ENCODE measurements at regions not wholly inside any gene's neighbourhood (a gene's known extent, or its start where the extent isn't known, plus 50 kb on each side); places are given as distances from the start of the nearest gene placed in this dataset.

DNA sequence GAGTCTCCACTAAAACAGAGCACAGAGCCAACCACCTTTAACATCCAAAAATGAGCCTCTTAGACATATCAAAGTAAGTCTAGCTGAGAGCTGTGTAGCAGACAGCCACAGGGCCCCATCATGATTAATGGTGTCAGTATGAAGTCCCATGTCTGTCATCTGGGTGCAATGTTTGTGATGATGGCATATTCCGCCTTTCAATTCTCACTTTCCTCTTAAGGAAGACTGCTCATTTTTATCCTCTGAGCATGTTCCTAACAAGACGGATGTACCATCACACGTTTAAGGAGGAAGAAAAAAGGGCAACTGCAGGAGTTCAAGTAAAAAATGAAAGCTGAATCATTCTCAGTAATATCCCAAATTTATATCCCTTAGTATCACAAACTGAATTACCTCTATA, 85.8 kb upstream of the KCNMB2 start:
- Histone ChIP-seq H4K20me1 (replicated peaks in 1 of 2; ENCODE audit: control insufficient read depth in 1 of 2, insufficient read depth in 2 of 2, low read length in 2 of 2) (no peaks in the 10 kb centered on the region), H4K8ac (ENCODE audit: extremely low read depth, insufficient read depth, low read length) (no peak overlapping the region), H3K9me3 (ENCODE audit: insufficient read depth in 2 of 2, low read depth in 1 of 2, low read length in 1 of 2) (no peaks in the 10 kb centered on the region), H2AFZ (ENCODE audit: low read length) (no peak overlapping the region), H3K79me2 (ENCODE audit: control insufficient read depth in 1 of 2, insufficient read depth in 2 of 2, low read length in 2 of 2) (no peaks in the 10 kb centered on the region), H3K4ac (replicated peaks; ENCODE audit: insufficient read length, low read depth, low read length) (no peak overlapping the region), H4K5ac (ENCODE audit: insufficient read length, low read depth, low read length) (no peak overlapping the region), H2BK120ac (replicated peaks; ENCODE audit: low read depth, low read length) (no peak overlapping the region), H3K27me3 (replicated peaks in 1 of 4; ENCODE audit: control insufficient read depth in 3 of 4, extremely low read depth in 1 of 4, insufficient read depth in 3 of 4, low read length in 3 of 4) (no peaks in the 10 kb centered on the region), H3K4me3 (ENCODE audit: extremely low read depth in 1 of 4, insufficient read depth in 2 of 4, low read depth in 3 of 4, low read length in 4 of 4) (no peak overlapping the region), H2AK5ac (ENCODE audit: low read depth, low read length) (no peak overlapping the region), H2BK15ac (ENCODE audit: low read length) (no peak overlapping the region), H3K27ac (ENCODE audit: low read depth, low read length) (no peak overlapping the region), H3K23ac (ENCODE audit: insufficient read length) (no peak overlapping the region), H3K56ac (replicated peaks; ENCODE audit: insufficient read length, low read depth, low read length) (no peak overlapping the region), H3K79me1 (ENCODE audit: low read depth, low read length) (no peaks in the 10 kb centered on the region), H3K4me1 (replicated peaks in 1 of 4; ENCODE audit: control insufficient read depth in 3 of 4, insufficient read depth in 4 of 4, low read length in 3 of 4) (no peaks in the 10 kb centered on the region), H3K36me3 (ENCODE audit: control insufficient read depth in 2 of 4, insufficient read depth in 4 of 4, low read length in 3 of 4) (no peaks in the 10 kb centered on the region; a peak in 1 of 8 replicates), H3K18ac (ENCODE audit: extremely low read depth, low read length) (no peak overlapping the region), H2BK5ac (ENCODE audit: low read depth, low read length) (no peak overlapping the region), H3K9ac (replicated peaks in 1 of 4; ENCODE audit: extremely low read depth in 1 of 4, low read depth in 3 of 4, low read length in 3 of 4) (no peak overlapping the region), H2BK20ac (ENCODE audit: low read length) (no peak overlapping the region), H3K4me2 (ENCODE audit: insufficient read depth in 1 of 2, low read depth in 2 of 2, low read length in 2 of 2) (no peak overlapping the region), H2BK12ac (ENCODE audit: low read depth, low read length) (no peak overlapping the region), H3K23me2 (ENCODE audit: low read depth, low read length) (no peaks in the 10 kb centered on the region; the same call in 1 of the 2 replicates), H3K14ac (ENCODE audit: insufficient read length) (no peak overlapping the region), H4K91ac (replicated peaks; ENCODE audit: insufficient read length, low read length) (no peak overlapping the region)
- FAIRE-seq = no peak
- WGBS, 2 experiments (ENCODE audit: extremely low coverage in 1 of 2, insufficient coverage in 1 of 2, insufficient read length in 1 of 2, insufficient replicate concordance in 2 of 2, low coverage in 1 of 2, low lambda C conversion rate in 2 of 2, missing lambda C conversion rate in 1 of 2) = 94% methylated on average over 3 of the region's 3 CpGs; no CpG with 5 or more reads in 1 of the 2 experiments
- ChIA-PET CTCF (ENCODE audit: partially characterized antibody) (interaction anchor here (0.8 to 2.8 kb wide), 4 partner anchors 10 to 447 kb away, joined by 3 to 20 read pairs (median 4); no protein-coding TSS in a partner anchor), POLR2A (ENCODE audit: partially characterized antibody) (no interaction called here)
- DNase-seq (ENCODE audit: low read depth in 1 of 2, low spot score in 2 of 2) = no peak
- TF ChIP-seq KDM4A (IDR thresholded peaks at IDR 0.05; ENCODE audit: low read depth, low read length, severe bottlenecking) (no peak), CHD1 (IDR thresholded peaks at IDR 0.05; ENCODE audit: low read depth, low read length) (no peak)
